ENCODE measurements at regions not wholly inside any gene's neighbourhood (a gene's known extent, or its start where the extent isn't known, plus 50 kb on each side); places are given as distances from the start of the nearest gene placed in this dataset.

DNA sequence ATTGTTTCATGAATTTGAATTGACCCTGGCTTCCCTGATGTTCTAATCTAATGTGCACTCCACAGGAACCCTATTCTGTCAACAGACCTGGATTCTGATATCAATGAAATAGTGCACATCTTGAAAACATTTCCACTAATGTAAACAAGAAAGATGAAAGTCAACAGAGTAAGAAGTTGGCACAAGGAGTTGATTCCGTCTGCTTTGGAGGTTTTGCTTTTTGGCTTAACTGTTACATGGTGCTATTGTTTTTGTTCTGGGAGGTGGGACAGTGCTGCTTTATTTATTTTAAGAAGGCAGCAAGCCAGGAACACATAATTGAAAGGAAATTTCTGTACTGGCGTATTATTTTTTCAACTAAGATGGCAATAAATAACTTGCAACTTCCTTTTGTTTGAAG, 73.3 kb downstream of the LEPR start:
- Histone ChIP-seq H3K9me3 (ENCODE audit: control insufficient read depth in 2 of 3, insufficient read depth in 1 of 3, low read length in 3 of 3) (no peaks in the 10 kb centered on the region), H3K27me3 (ENCODE audit: control insufficient read depth, insufficient read depth, low read length) (no peaks in the 10 kb centered on the region), H3K36me3 (ENCODE audit: control insufficient read depth in 2 of 3, insufficient read depth in 3 of 3, low read length in 3 of 3) (no peaks in the 10 kb centered on the region), H3K4me1 (ENCODE audit: control insufficient read depth in 2 of 3, insufficient read depth in 2 of 3, low read depth in 1 of 3, low read length in 3 of 3) (no peaks in the 10 kb centered on the region), H3K9ac (ENCODE audit: low read length in 3 of 3) (no peak overlapping the region), H3K4me3 (ENCODE audit: low read length in 3 of 3) (no peak overlapping the region), H3K27ac (ENCODE audit: low read depth in 2 of 2, low read length in 2 of 2) (no peak overlapping the region)
- DNase-seq (peak in 1 of 5 donors; percentile 26), FAIRE-seq (no peak)
- intact Hi-C loops (cut with DNase I) = no loop called here
- TF ChIP-seq, protein P1, sequence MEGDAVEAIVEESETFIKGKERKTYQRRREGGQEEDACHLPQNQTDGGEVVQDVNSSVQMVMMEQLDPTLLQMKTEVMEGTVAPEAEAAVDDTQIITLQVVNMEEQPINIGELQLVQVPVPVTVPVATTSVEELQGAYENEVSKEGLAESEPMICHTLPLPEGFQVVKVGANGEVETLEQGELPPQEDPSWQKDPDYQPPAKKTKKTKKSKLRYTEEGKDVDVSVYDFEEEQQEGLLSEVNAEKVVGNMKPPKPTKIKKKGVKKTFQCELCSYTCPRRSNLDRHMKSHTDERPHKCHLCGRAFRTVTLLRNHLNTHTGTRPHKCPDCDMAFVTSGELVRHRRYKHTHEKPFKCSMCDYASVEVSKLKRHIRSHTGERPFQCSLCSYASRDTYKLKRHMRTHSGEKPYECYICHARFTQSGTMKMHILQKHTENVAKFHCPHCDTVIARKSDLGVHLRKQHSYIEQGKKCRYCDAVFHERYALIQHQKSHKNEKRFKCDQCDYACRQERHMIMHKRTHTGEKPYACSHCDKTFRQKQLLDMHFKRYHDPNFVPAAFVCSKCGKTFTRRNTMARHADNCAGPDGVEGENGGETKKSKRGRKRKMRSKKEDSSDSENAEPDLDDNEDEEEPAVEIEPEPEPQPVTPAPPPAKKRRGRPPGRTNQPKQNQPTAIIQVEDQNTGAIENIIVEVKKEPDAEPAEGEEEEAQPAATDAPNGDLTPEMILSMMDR (IDR thresholded peaks at IDR 0.05; ENCODE audit: borderline replicate concordance, extremely low read depth, insufficient read depth) = no peak

DNA sequence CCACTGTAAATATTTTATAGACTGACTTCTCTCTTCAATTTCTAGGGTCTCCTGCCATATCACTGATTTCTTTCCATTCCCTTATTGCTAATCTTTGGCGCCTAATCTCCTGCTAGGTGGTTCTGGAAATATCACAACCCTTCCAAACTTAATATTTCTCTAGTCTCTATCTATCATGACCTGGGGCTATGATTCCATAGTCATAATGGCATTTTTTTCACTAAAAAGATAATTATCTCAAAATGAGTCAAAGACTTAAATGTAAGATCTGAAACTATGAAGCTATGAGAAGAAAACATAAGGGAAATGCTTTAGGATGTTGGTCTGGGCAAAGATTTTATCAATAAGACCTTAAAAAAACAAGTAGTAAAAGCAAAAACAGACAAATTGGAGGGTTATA, 74.2 kb downstream of the LEPR start:
- Histone ChIP-seq H3K36me3 (ENCODE audit: control insufficient read depth in 2 of 3, insufficient read depth in 3 of 3, low read length in 3 of 3) (no peaks in the 10 kb centered on the region), H3K9ac (ENCODE audit: low read length in 3 of 3) (no peak overlapping the region), H3K9me3 (ENCODE audit: control insufficient read depth in 2 of 3, insufficient read depth in 1 of 3, low read length in 3 of 3) (no peaks in the 10 kb centered on the region), H3K27me3 (ENCODE audit: control insufficient read depth, insufficient read depth, low read length) (no peaks in the 10 kb centered on the region), H3K4me3 (ENCODE audit: low read length in 3 of 3) (no peak overlapping the region), H3K4me1 (ENCODE audit: control insufficient read depth in 2 of 3, insufficient read depth in 2 of 3, low read depth in 1 of 3, low read length in 3 of 3) (no peaks in the 10 kb centered on the region), H3K27ac (ENCODE audit: low read depth in 2 of 2, low read length in 2 of 2) (no peak overlapping the region)
- no peak for FAIRE-seq
- intact Hi-C loops (cut with DNase I) = no loop called here
- TF ChIP-seq, protein P1 (IDR thresholded peaks at IDR 0.05; ENCODE audit: borderline replicate concordance, extremely low read depth, insufficient read depth) = no peak
- DNase-seq = no peak

- no peaks in the 10 kb centered on the region for H3K36me3 ChIP-seq (ENCODE audit: control insufficient read depth in 2 of 3, insufficient read depth in 3 of 3, low read length in 3 of 3)
- no peak for DNase-seq
- H3K27ac ChIP-seq (ENCODE audit: low read depth in 2 of 2, low read length in 2 of 2) = no peak overlapping the region
- no peak overlapping the region for H3K9ac ChIP-seq (ENCODE audit: low read length in 3 of 3)
- no peaks in the 10 kb centered on the region for H3K9me3 ChIP-seq (ENCODE audit: control insufficient read depth in 2 of 3, insufficient read depth in 1 of 3, low read length in 3 of 3)
- FAIRE-seq = no peak
- H3K4me3 ChIP-seq (ENCODE audit: low read length in 3 of 3) = no peak overlapping the region
- no peaks in the 10 kb centered on the region for H3K4me1 ChIP-seq (ENCODE audit: control insufficient read depth in 2 of 3, insufficient read depth in 2 of 3, low read depth in 1 of 3, low read length in 3 of 3)
- no peaks in the 10 kb centered on the region for H3K27me3 ChIP-seq (ENCODE audit: control insufficient read depth, insufficient read depth, low read length)
- TF ChIP-seq, protein P1 (IDR thresholded peaks at IDR 0.05; ENCODE audit: borderline replicate concordance, extremely low read depth, insufficient read depth) = no peak
- intact Hi-C loops (cut with DNase I) = no loop called here
Observed at GRCh38 chr1:65495137-65495536, 74.7 kb downstream of the LEPR start.

DNA sequence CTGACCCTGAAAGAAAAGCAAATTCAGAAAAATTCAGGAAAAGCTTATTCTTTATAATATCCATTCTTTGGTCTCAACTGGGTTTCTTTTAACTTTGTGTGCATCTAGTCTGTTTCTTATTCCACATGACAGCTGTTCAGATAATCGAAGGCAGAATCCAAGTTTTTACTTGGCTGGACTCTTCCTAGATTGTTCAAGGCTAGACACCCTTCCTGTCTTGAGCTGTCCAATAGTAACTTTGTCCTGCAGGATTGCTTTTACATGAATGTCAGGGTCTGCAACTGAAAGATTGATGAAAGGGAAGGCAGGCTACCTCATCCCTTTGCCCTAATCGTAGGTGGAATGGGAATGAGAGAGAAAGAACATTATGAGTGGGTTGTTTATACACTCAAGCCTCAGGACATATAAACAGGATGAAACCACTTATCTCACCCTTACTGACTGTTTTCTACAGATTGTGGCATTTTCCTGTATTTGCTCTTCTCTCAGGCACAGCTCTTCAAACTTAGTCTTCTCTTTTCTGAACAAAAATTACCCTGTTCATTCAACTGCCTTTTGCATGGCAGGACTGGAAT, 76.9 kb downstream of the LEPR start:
- H3K4me3 ChIP-seq (ENCODE audit: low read length in 3 of 3) = no peak overlapping the region

More for the DNA sequence above, 76.9 kb downstream of the LEPR start:
- DNase-seq (no peak), FAIRE-seq (no peak)
- intact Hi-C loops (cut with DNase I) = no loop called here
- H3K9me3 ChIP-seq (ENCODE audit: control insufficient read depth in 2 of 3, insufficient read depth in 1 of 3, low read length in 3 of 3) = no peaks in the 10 kb centered on the region
- no peak overlapping the region for H3K27ac ChIP-seq (ENCODE audit: low read depth in 2 of 2, low read length in 2 of 2)
- H3K4me1 ChIP-seq (ENCODE audit: control insufficient read depth in 2 of 3, insufficient read depth in 2 of 3, low read depth in 1 of 3, low read length in 3 of 3) = no peaks in the 10 kb centered on the region
- H3K27me3 ChIP-seq (ENCODE audit: control insufficient read depth, insufficient read depth, low read length) = no peaks in the 10 kb centered on the region
- TF ChIP-seq, protein P1 (IDR thresholded peaks at IDR 0.05; ENCODE audit: borderline replicate concordance, extremely low read depth, insufficient read depth) = no peak
- no peaks in the 10 kb centered on the region for H3K36me3 ChIP-seq (ENCODE audit: control insufficient read depth in 2 of 3, insufficient read depth in 3 of 3, low read length in 3 of 3)
- no peak overlapping the region for H3K9ac ChIP-seq (ENCODE audit: low read length in 3 of 3)

All from kidney (tissue), 13 donors.